Mesenchymal stem cell (in vitro differentiated cells and primary cell): ENCODE measurements at regions not wholly inside any gene's neighbourhood (a gene's known extent, or its start where the extent isn't known, plus 50 kb on each side); places are given as distances from the start of the nearest gene placed in this dataset.

ENCODE experiments used
- DNase-seq: peaks from one replicate; pipeline ENCODE4 v3.0.0-alpha.2; 2013
- H2AFZ ChIP-seq: one replicate; pipeline ENCODE4 v1.6.1; 2013; ENCODE audit warnings: low read depth, mild to moderate bottlenecking, control low read depth, inconsistent platforms, low read length, moderate library complexity
- H2AK5ac ChIP-seq: 2 replicates; pipeline ENCODE4 v1.6.1; 2013; ENCODE audit warnings: low read length, moderate library complexity, mild to moderate bottlenecking, inconsistent platforms; ENCODE audit not compliant: severe bottlenecking
- H2BK120ac ChIP-seq: one replicate; pipeline ENCODE4 v1.6.1; 2013; ENCODE audit warnings: low read depth, mild to moderate bottlenecking, inconsistent platforms, low read length, moderate library complexity
- H2BK12ac ChIP-seq, 2 experiments: one replicate each; pipeline ENCODE4 v1.6.1; 2013; ENCODE audit warnings: inconsistent platforms in 2 of 2, low read length in 2 of 2, mild to moderate bottlenecking in 2 of 2, moderate library complexity in 2 of 2, control low read depth in 1 of 2
- H2BK15ac ChIP-seq: one replicate; pipeline ENCODE4 v1.6.1; 2013; ENCODE audit warnings: mild to moderate bottlenecking, low read depth, inconsistent platforms; ENCODE audit not compliant: poor library complexity, severe bottlenecking
- H2BK5ac ChIP-seq: 2 replicates; pipeline ENCODE4 v1.6.1; 2013; ENCODE audit warnings: low read depth, mild to moderate bottlenecking, low read length, control low read depth, inconsistent platforms; ENCODE audit not compliant: poor library complexity, severe bottlenecking
- H3K14ac ChIP-seq, 2 experiments: one replicate each; pipeline ENCODE4 v1.6.1; 2013; ENCODE audit warnings: inconsistent platforms in 2 of 2, low read length in 2 of 2, control low read depth in 1 of 2, mild to moderate bottlenecking in 1 of 2, moderate library complexity in 1 of 2
- H3K18ac ChIP-seq, 2 experiments: one replicate each; pipeline ENCODE4 v1.6.1; 2013; ENCODE audit warnings: inconsistent platforms in 2 of 2, low read length in 2 of 2, control low read depth in 1 of 2, low read depth in 1 of 2, mild to moderate bottlenecking in 1 of 2
- H3K23ac ChIP-seq, 2 experiments: one replicate each; pipeline ENCODE4 v1.6.1; 2013; ENCODE audit warnings: inconsistent platforms in 2 of 2, low read length in 2 of 2, mild to moderate bottlenecking in 2 of 2, moderate library complexity in 2 of 2, control low read depth in 1 of 2
- H3K27ac ChIP-seq: 2 replicates; pipeline ENCODE4 v1.5.1; 2013; ENCODE audit warnings: mild to moderate bottlenecking, moderate library complexity, low read length, control low read depth, inconsistent platforms; ENCODE audit not compliant: poor library complexity, severe bottlenecking
- H3K27me3 ChIP-seq, 2 experiments: 2 replicates each; pipeline versions ENCODE4 v1.6.1 to v1.7.0; 2013; ENCODE audit warnings: low read length in 2 of 2, mild to moderate bottlenecking in 2 of 2, moderate library complexity in 2 of 2, control low read depth in 1 of 2, inconsistent platforms in 1 of 2; ENCODE audit not compliant: control insufficient read depth in 1 of 2, insufficient read depth in 1 of 2
- H3K36me3 ChIP-seq, 2 experiments: 2 replicates each; pipeline versions ENCODE4 v1.6.1 to v1.7.0; 2013; ENCODE audit warnings: low read length in 2 of 2, control low read depth in 1 of 2, inconsistent platforms in 1 of 2, low read depth in 1 of 2, mild to moderate bottlenecking in 1 of 2; ENCODE audit not compliant: insufficient read depth in 2 of 2, control insufficient read depth in 1 of 2
- H3K4ac ChIP-seq, 2 experiments: one replicate each; pipeline ENCODE4 v1.6.1; 2013; ENCODE audit warnings: inconsistent platforms in 2 of 2, low read length in 2 of 2, mild to moderate bottlenecking in 2 of 2, moderate library complexity in 2 of 2, control low read depth in 1 of 2, low read depth in 1 of 2
- H3K4me1 ChIP-seq: 2 replicates; pipeline ENCODE4 v1.6.1; 2013; ENCODE audit warnings: low read depth, low read length, control low read depth; ENCODE audit not compliant: control insufficient read depth, insufficient read depth
- H3K4me2 ChIP-seq: 2 replicates; pipeline ENCODE4 v1.6.1; 2013; ENCODE audit warnings: low read length, mild to moderate bottlenecking, inconsistent platforms; ENCODE audit not compliant: poor library complexity, severe bottlenecking
- H3K4me3 ChIP-seq, 2 experiments: 2 replicates each; pipeline versions ENCODE4 v1.5.1 to v1.7.0; 2013; ENCODE audit warnings: low read length in 2 of 2, mild to moderate bottlenecking in 2 of 2, control low read depth in 1 of 2, low read depth in 1 of 2; ENCODE audit not compliant: insufficient read depth in 1 of 2
- H3K79me1 ChIP-seq: replicated peaks from 2 replicates; pipeline ENCODE4 v1.6.1; 2013; ENCODE audit warnings: mild to moderate bottlenecking, control low read depth, low read length, inconsistent platforms; ENCODE audit not compliant: poor library complexity, severe bottlenecking
- H3K9ac ChIP-seq: 2 replicates; pipeline ENCODE4 v1.7.0; 2013; ENCODE audit warnings: mild to moderate bottlenecking, low read length, moderate library complexity
- H3K9me3 ChIP-seq: 2 replicates; pipeline ENCODE4 v1.7.0; 2013; ENCODE audit warnings: mild to moderate bottlenecking, low read length; ENCODE audit not compliant: control insufficient read depth
- H4K8ac ChIP-seq: one replicate; pipeline ENCODE4 v1.6.1; 2013; ENCODE audit warnings: inconsistent platforms, mild to moderate bottlenecking, low read length, moderate library complexity
- H4K91ac ChIP-seq: one replicate; pipeline ENCODE4 v1.6.1; 2013; ENCODE audit warnings: mild to moderate bottlenecking, low read length, inconsistent platforms
- WGBS: methylation state at CpG from one replicate; pipeline ENCODE4 v1.1.7; 2013; ENCODE audit warnings: mixed read lengths; 5-methylcytosine and 5-hydroxymethylcytosine counted together

GRCh38 chr4:22167201-22167600 lies 218.6 kb upstream of the KCNIP4 start:
- no peak overlapping the region for H2BK120ac ChIP-seq
- no peak overlapping the region for H3K14ac ChIP-seq
- no peaks in the 10 kb centered on the region for H3K36me3 ChIP-seq
- no peak overlapping the region for H3K18ac ChIP-seq
- no peak overlapping the region for H3K4ac ChIP-seq
- no peak overlapping the region for H3K4me2 ChIP-seq
- no peaks in the 10 kb centered on the region for H3K79me1 ChIP-seq
- H2BK5ac ChIP-seq = no peak overlapping the region
- no peak overlapping the region for H3K4me3 ChIP-seq
- peak; percentile 17 for DNase-seq
- no peak overlapping the region for H4K8ac ChIP-seq
- H2BK15ac ChIP-seq = no peak overlapping the region
- no peaks in the 10 kb centered on the region for H3K9me3 ChIP-seq
- no peak overlapping the region for H3K27ac ChIP-seq
- H3K4me1 ChIP-seq = no peaks in the 10 kb centered on the region
- no peak overlapping the region for H2AK5ac ChIP-seq
- no peak overlapping the region for H3K9ac ChIP-seq
- H2AFZ ChIP-seq = no peak overlapping the region
- no peaks in the 10 kb centered on the region for H3K27me3 ChIP-seq
- H2BK12ac ChIP-seq = no peak overlapping the region
- H3K23ac ChIP-seq = no peak overlapping the region
- no peak overlapping the region for H4K91ac ChIP-seq
- WGBS = 100% methylated on average over 2 of the region's 4 CpGs

GRCh38 chr4:22162454-22162853 lies 213.9 kb upstream of the KCNIP4 start:
- Histone ChIP-seq H3K4me1 (no peaks in the 10 kb centered on the region), H3K4me2 (no peak overlapping the region), H3K27me3 (no peaks in the 10 kb centered on the region), H3K14ac (no peak overlapping the region), H3K4me3 (no peak overlapping the region), H2AFZ (no peak overlapping the region), H2BK15ac (no peak overlapping the region), H2BK12ac (no peak overlapping the region), H3K36me3 (no peaks in the 10 kb centered on the region), H2AK5ac (no peak overlapping the region), H4K91ac (no peak overlapping the region), H2BK120ac (no peak overlapping the region), H3K18ac (no peak overlapping the region), H2BK5ac (no peak overlapping the region), H3K9ac (no peak overlapping the region), H3K9me3 (peaks cover 12% of the 10 kb centered on the region), H3K4ac (no peak overlapping the region), H3K23ac (no peak overlapping the region), H4K8ac (no peak overlapping the region), H3K79me1 (no peaks in the 10 kb centered on the region), H3K27ac (no peak overlapping the region)
- no peak for DNase-seq
- WGBS = 71% methylated on average over 5 of the region's 5 CpGs

GRCh38 chr4:22130741-22131140 lies 182.2 kb upstream of the KCNIP4 start:
- no peak overlapping the region for H3K27ac ChIP-seq
- H4K8ac ChIP-seq = no peak overlapping the region
- WGBS = 77% methylated on average over 2 of the region's 3 CpGs
- H2BK5ac ChIP-seq = no peak overlapping the region
- no peaks in the 10 kb centered on the region for H3K36me3 ChIP-seq
- no peak overlapping the region for H3K4ac ChIP-seq
- no peak overlapping the region for H3K4me3 ChIP-seq
- H3K9ac ChIP-seq = no peak overlapping the region
- H3K4me1 ChIP-seq = no peaks in the 10 kb centered on the region
- no peaks in the 10 kb centered on the region for H3K27me3 ChIP-seq
- H2BK15ac ChIP-seq = no peak overlapping the region
- H2AFZ ChIP-seq = no peak overlapping the region
- H3K18ac ChIP-seq = no peak overlapping the region
- no peak overlapping the region for H2BK12ac ChIP-seq
- H2AK5ac ChIP-seq = no peak overlapping the region
- H3K4me2 ChIP-seq = no peak overlapping the region
- no peak overlapping the region for H2BK120ac ChIP-seq
- H3K14ac ChIP-seq = no peak overlapping the region
- H3K79me1 ChIP-seq = no peaks in the 10 kb centered on the region
- no peak overlapping the region for H3K23ac ChIP-seq
- H4K91ac ChIP-seq = no peak overlapping the region
- H3K9me3 ChIP-seq = no peaks in the 10 kb centered on the region
- DNase-seq = no peak

- H2BK5ac ChIP-seq = no peak overlapping the region
- 36% methylated on average over 11 of the region's 12 CpGs for WGBS
- no peak overlapping the region for H3K4ac ChIP-seq
- no peak overlapping the region for H2BK12ac ChIP-seq
- H3K18ac ChIP-seq = no peak overlapping the region
- no peak overlapping the region for H2BK15ac ChIP-seq
- no peak overlapping the region for H3K23ac ChIP-seq
- H2AFZ ChIP-seq = no peak overlapping the region
- H4K91ac ChIP-seq = no peak overlapping the region
- H3K9ac ChIP-seq = no peak overlapping the region
- H3K79me1 ChIP-seq = no peaks in the 10 kb centered on the region
- H3K4me1 ChIP-seq = no peaks in the 10 kb centered on the region
- no peak overlapping the region for H2BK120ac ChIP-seq
- peak; percentile 9 for DNase-seq
- no peak overlapping the region for H2AK5ac ChIP-seq
- no peak overlapping the region for H3K4me2 ChIP-seq
- no peak overlapping the region for H3K14ac ChIP-seq
- H3K36me3 ChIP-seq = no peaks in the 10 kb centered on the region
- H3K9me3 ChIP-seq = no peaks in the 10 kb centered on the region
- no peak overlapping the region for H3K4me3 ChIP-seq
- no peak overlapping the region for H4K8ac ChIP-seq
- H3K27ac ChIP-seq = no peak overlapping the region
- no peaks in the 10 kb centered on the region for H3K27me3 ChIP-seq
These were observed 181.0 kb upstream of the KCNIP4 start for GRCh38 chr4:22129454-22130029.
